IMR-90 (cell line): ENCODE measurements at regions not wholly inside any gene's neighbourhood (a gene's known extent, or its start where the extent isn't known, plus 50 kb on each side); places are given as distances from the start of the nearest gene placed in this dataset.

Experiments used
- ATAC-seq: fragments of 200-7000 bp; cut with Tn5 transposase; 2 replicates; pipeline ENCODE4 v1.9.1; 2020; ENCODE audit warnings: low read depth, mild to moderate bottlenecking, moderate library complexity
- BruUV-seq: library from RNA; stranded (reverse); fragments of 400-500 nt; replicated peaks from 2 replicates; lab custom pipeline; 2021; lab: Mats Ljungman, UMichigan
- CTCF ChIA-PET: fragments of 300-600 bp; formaldehyde crosslinking; extraction: SDS; loops from one replicate; lab custom pipeline; 2021; ENCODE audit warnings: antibody characterized with exemption; lab: Yijun Ruan, JAX
- POLR2A ChIA-PET: fragments of 300-600 bp; sonication (Branson Sonifier 250); formaldehyde crosslinking; loops from one replicate; lab custom pipeline; 2022; ENCODE audit warnings: antibody characterized with exemption; ENCODE audit not compliant: unreplicated experiment; lab: Charles Lee
- DNase-seq: peaks from one replicate; pipeline ENCODE4 v3.0.0; 2013
- H2AFZ ChIP-seq: replicated peaks from 2 replicates; pipeline ENCODE3; 2013; ENCODE audit warnings: low read length, mild to moderate bottlenecking; ENCODE audit not compliant: poor library complexity
- H2AK5ac ChIP-seq: 2 replicates; pipeline ENCODE4 v1.6.1; 2013; ENCODE audit warnings: low read depth, low read length, inconsistent platforms
- H2AK9ac ChIP-seq: replicated peaks from 2 replicates; pipeline ENCODE3; 2013; ENCODE audit warnings: mild to moderate bottlenecking, low read depth, low read length, moderate library complexity; ENCODE audit not compliant: poor library complexity
- H2BK120ac ChIP-seq: 2 replicates; pipeline ENCODE4 v1.6.1; 2013; ENCODE audit warnings: low read depth, low read length, inconsistent platforms
- H2BK15ac ChIP-seq: 3 replicates; pipeline ENCODE4 v1.6.1; 2013; ENCODE audit warnings: low read depth, low read length, inconsistent platforms
- H2BK20ac ChIP-seq: 2 replicates; pipeline ENCODE4 v1.6.1; 2013; ENCODE audit warnings: low read depth, mild to moderate bottlenecking, inconsistent platforms, low read length, moderate library complexity
- H2BK5ac ChIP-seq: 2 replicates; pipeline ENCODE4 v1.6.1; 2013; ENCODE audit warnings: mild to moderate bottlenecking, low read depth, low read length, inconsistent platforms; ENCODE audit not compliant: poor library complexity, severe bottlenecking
- H3K14ac ChIP-seq: replicated peaks from 2 replicates; pipeline ENCODE4 v1.6.1; 2013; ENCODE audit warnings: low read depth, low read length, inconsistent platforms
- H3K18ac ChIP-seq: 2 replicates; pipeline ENCODE4 v1.6.1; 2013; ENCODE audit warnings: low read depth, low read length, control low read depth
- H3K23ac ChIP-seq: 2 replicates; pipeline ENCODE4 v1.6.1; 2013; ENCODE audit warnings: low read depth, low read length, inconsistent platforms
- H3K27ac ChIP-seq: 2 replicates; pipeline ENCODE4 v1.5.1; 2013; ENCODE audit warnings: mild to moderate bottlenecking, control low read depth, low read length; ENCODE audit not compliant: insufficient read depth
- H3K27me3 ChIP-seq: 2 replicates; pipeline ENCODE4 v1.6.1; 2013; ENCODE audit warnings: low read length; ENCODE audit not compliant: control insufficient read depth, insufficient read depth
- H3K36me3 ChIP-seq: 2 replicates; pipeline ENCODE4 v1.6.1; 2013; ENCODE audit warnings: low read length, mixed read lengths; ENCODE audit not compliant: control insufficient read depth, insufficient read depth
- H3K4ac ChIP-seq: 2 replicates; pipeline ENCODE4 v1.6.1; 2013; ENCODE audit warnings: low read depth, low read length, inconsistent platforms
- H3K4me1 ChIP-seq: 2 replicates; pipeline ENCODE4 v1.6.1; 2013; ENCODE audit warnings: low read length, mixed read lengths; ENCODE audit not compliant: control insufficient read depth, insufficient read depth
- H3K4me2 ChIP-seq: 2 replicates; pipeline ENCODE4 v1.6.1; 2013; ENCODE audit warnings: low read depth, mild to moderate bottlenecking, control low read depth, low read length, moderate library complexity
- H3K4me3 ChIP-seq: 2 replicates; pipeline ENCODE4 v1.5.1; 2013; ENCODE audit warnings: low read depth, mild to moderate bottlenecking, control low read depth, low read length, moderate library complexity; ENCODE audit not compliant: insufficient read depth
- H3K56ac ChIP-seq: 2 replicates; pipeline ENCODE4 v1.6.1; 2013; ENCODE audit warnings: low read length, inconsistent platforms; ENCODE audit not compliant: insufficient read depth; ENCODE audit errors: extremely low read depth
- H3K79me1 ChIP-seq, 2 experiments: 2 replicates each; pipeline ENCODE4 v1.6.1; 2013; ENCODE audit warnings: low read length in 2 of 2, inconsistent platforms in 1 of 2, low read depth in 1 of 2
- H3K9ac ChIP-seq: 2 replicates; pipeline ENCODE4 v1.6.1; 2013; ENCODE audit warnings: low read depth, low read length, control low read depth
- H3K9me1 ChIP-seq: 2 replicates; pipeline ENCODE4 v1.6.1; 2013; ENCODE audit warnings: low read length, inconsistent platforms; ENCODE audit not compliant: insufficient read depth
- H3K9me3 ChIP-seq: 2 replicates; pipeline ENCODE4 v1.6.1; 2013; ENCODE audit warnings: low read length; ENCODE audit not compliant: control insufficient read depth, insufficient read depth
- H4K20me1 ChIP-seq: 2 replicates; pipeline ENCODE4 v1.6.1; 2013; ENCODE audit warnings: low read length, inconsistent platforms; ENCODE audit not compliant: insufficient read depth
- H4K5ac ChIP-seq: 2 replicates; pipeline ENCODE4 v1.6.1; 2013; ENCODE audit warnings: mild to moderate bottlenecking, low read depth, low read length, control low read depth
- H4K8ac ChIP-seq, 2 experiments: 2 replicates each; pipeline ENCODE4 v1.6.1; 2013; ENCODE audit warnings: low read depth in 2 of 2, low read length in 2 of 2, control low read depth in 1 of 2, inconsistent platforms in 1 of 2
- H4K91ac ChIP-seq: 2 replicates; pipeline ENCODE4 v1.6.1; 2013; ENCODE audit warnings: low read depth, low read length, inconsistent platforms; ENCODE audit not compliant: insufficient read depth
- BHLHE40 ChIP-seq: fragments of 150-350 bp; IDR thresholded peaks from 2 replicates; pipeline ENCODE4 v1.6.1; 2016; ENCODE audit warnings: mild to moderate bottlenecking, low read depth, low read length
- CTCF ChIP-seq: conservative IDR thresholded peaks from 2 replicates; pipeline ENCODE4 v1.5.1; 2012; ENCODE audit warnings: mild to moderate bottlenecking, low read depth, low read length, improper control_type of control experiment
- FOS ChIP-seq: fragments of 150-350 bp; IDR thresholded peaks from 2 replicates; pipeline ENCODE4 v1.6.1; 2016; ENCODE audit warnings: low read depth, low read length
- MXI1 ChIP-seq: IDR thresholded peaks from 2 replicates; pipeline ENCODE4 v1.6.1; 2012; ENCODE audit warnings: low read depth, mild to moderate bottlenecking, low read length, moderate library complexity, borderline replicate concordance
- NFE2L2 ChIP-seq: fragments of 150-350 bp; IDR thresholded peaks from 2 replicates; pipeline ENCODE4 v1.6.1; 2016; ENCODE audit warnings: low read depth, mild to moderate bottlenecking, low read length
- RAD21 ChIP-seq: IDR thresholded peaks from 2 replicates; pipeline ENCODE4 v1.6.1; 2012; ENCODE audit warnings: low read length, improper control_type of control experiment
- RCOR1 ChIP-seq: IDR thresholded peaks from 2 replicates; pipeline ENCODE4 v1.6.1; 2012; ENCODE audit warnings: mild to moderate bottlenecking, low read length, improper control_type of control experiment; ENCODE audit not compliant: insufficient replicate concordance
- RFX5 ChIP-seq: IDR thresholded peaks from 2 replicates; pipeline ENCODE4 v1.8.0; 2012; ENCODE audit warnings: low read depth, mild to moderate bottlenecking, low read length, moderate library complexity
- WGBS, 2 experiments: methylation state at CpG; one replicate each; pipeline versions ENCODE4 v1.1.5 to v1.1.7; 2013; ENCODE audit warnings: missing lambda C conversion rate in 2 of 2; ENCODE audit not compliant: insufficient read length in 1 of 2; ENCODE audit errors: extremely low coverage in 2 of 2; 5-methylcytosine and 5-hydroxymethylcytosine counted together
- dilution Hi-C: fragments of 300-500 bp; cut with HindIII; formaldehyde crosslinking; loops from one replicate; pipeline ENCODE4 v1.14.3; 2018; ENCODE audit warnings: low sequenced_read_pairs; ENCODE audit not compliant: unreplicated experiment
- in situ Hi-C: fragments of 300-500 bp; cut with MboI; formaldehyde crosslinking; loops from 3 replicates; pipeline ENCODE4 v1.14.3; 2019; ENCODE audit warnings: low sequenced_read_pairs, inconsistent platforms, mixed read lengths
- intact Hi-C: fragments of 100-400 bp; cut with micrococcal nuclease; formaldehyde crosslinking; loops from 2 replicates; pipeline ENCODE4 v1.10.0; 2022
- TF ChIP-seq, protein P1 (sequence below): fragments of 150-350 bp; IDR thresholded peaks from 2 replicates; pipeline ENCODE4 v1.6.1; 2017; ENCODE audit warnings: mild to moderate bottlenecking, antibody characterized with exemption, low read length, low read depth

DNA sequence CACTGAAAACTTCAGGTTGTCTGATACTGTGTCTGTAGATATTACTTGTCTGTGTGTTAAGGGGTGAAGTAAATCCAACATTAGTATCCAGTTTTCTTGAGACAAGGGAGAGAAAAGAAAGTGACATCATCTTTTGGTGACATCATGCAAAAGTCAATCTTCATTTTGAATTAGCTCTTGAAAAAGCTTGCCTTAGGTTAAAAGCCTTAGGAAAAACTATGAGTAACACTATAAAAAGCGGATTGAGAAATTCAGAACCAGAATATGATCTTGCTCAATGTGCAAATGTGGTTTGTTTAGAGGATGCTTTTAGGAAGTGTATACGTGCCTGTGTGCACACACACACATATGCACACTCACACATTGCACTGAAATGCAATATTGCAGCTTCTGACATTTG lies 345.8 kb upstream of the CASK start:
- Histone ChIP-seq H4K5ac (no peak overlapping the region), H3K4ac (no peak overlapping the region), H4K20me1 (no peaks in the 10 kb centered on the region), H3K36me3 (no peaks in the 10 kb centered on the region), H2AK5ac (no peak overlapping the region), H2AFZ (no peak overlapping the region), H4K91ac (no peak overlapping the region), H3K23ac (no peak overlapping the region), H4K8ac (no peak overlapping the region), H2BK15ac (no peak overlapping the region), H3K56ac (no peak overlapping the region), H3K9ac (no peak overlapping the region), H2AK9ac (no peak overlapping the region), H3K27ac (no peak overlapping the region), H3K9me1 (no peaks in the 10 kb centered on the region), H3K4me2 (no peak overlapping the region), H3K4me1 (no peaks in the 10 kb centered on the region), H3K79me1 (no peaks in the 10 kb centered on the region), H3K18ac (no peak overlapping the region), H3K27me3 (peaks cover 5% of the 10 kb centered on the region), H3K4me3 (no peak overlapping the region), H3K9me3 (no peaks in the 10 kb centered on the region), H2BK5ac (no peak overlapping the region), H2BK20ac (no peak overlapping the region), H3K14ac (no peak overlapping the region), H2BK120ac (no peak overlapping the region)
- POLR2A ChIA-PET: no interaction called here
- CTCF ChIA-PET: no interaction called here
- ATAC-seq: no peak; the same call in 1 of the 2 replicates
- TF ChIP-seq RFX5: no peak
- no peak for TF ChIP-seq MXI1
- no peak for TF ChIP-seq BHLHE40
- no peak for TF ChIP-seq CTCF
- TF ChIP-seq, protein P1, sequence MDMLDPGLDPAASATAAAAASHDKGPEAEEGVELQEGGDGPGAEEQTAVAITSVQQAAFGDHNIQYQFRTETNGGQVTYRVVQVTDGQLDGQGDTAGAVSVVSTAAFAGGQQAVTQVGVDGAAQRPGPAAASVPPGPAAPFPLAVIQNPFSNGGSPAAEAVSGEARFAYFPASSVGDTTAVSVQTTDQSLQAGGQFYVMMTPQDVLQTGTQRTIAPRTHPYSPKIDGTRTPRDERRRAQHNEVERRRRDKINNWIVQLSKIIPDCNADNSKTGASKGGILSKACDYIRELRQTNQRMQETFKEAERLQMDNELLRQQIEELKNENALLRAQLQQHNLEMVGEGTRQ: no peak
- TF ChIP-seq RAD21: no peak
- TF ChIP-seq RCOR1: no peak
- no peak for TF ChIP-seq NFE2L2
- no peak for TF ChIP-seq FOS
- intact Hi-C loops (no loop called here), in situ Hi-C loops (no loop called here), dilution Hi-C loops (no loop called here)
- no CpG with 5 or more reads among the region's 2 CpGs for WGBS, 2 experiments
- no TSS peak for BruUV-seq
- peak; percentile 0 for DNase-seq
